Activated naive CD8-positive, alpha-beta T cell treated with anti-CD3 and anti-CD28 coated beads, Interleukin-2, amount 10 ng/mL, durations not matched to agents 7 days and 5 days (primary cell): ENCODE measurements at regions not wholly inside any gene's neighbourhood (a gene's known extent, or its start where the extent isn't known, plus 50 kb on each side); places are given as distances from the start of the nearest gene placed in this dataset.
"Not testable (repeated sequence)": the region's sequence is repeated elsewhere in the genome, so short reads cannot be mapped to it uniquely, and the experiment has no call there.

Experiments used
- ATAC-seq: fragments of 150-1000 bp; cut with Tn5 transposase; one replicate; pipeline ENCODE4 v1.10.0; 2021; ENCODE audit warnings: low read depth, moderate library complexity
- POLR2A ChIA-PET: fragments of 350-600 bp; sonication (Branson Sonifier 250); formaldehyde crosslinking; loops from one replicate; lab custom pipeline; 2021; ENCODE audit warnings: antibody characterized with exemption; lab: Charles Lee
- DNase-seq: peaks from one replicate; pipeline ENCODE4 v3.0.0; 2021
- H3K27ac Mint-ChIP-seq: one replicate; pipeline ENCODE4 v1.8.0; 2022; ENCODE audit warnings: mild to moderate bottlenecking, mixed read lengths
- H3K27me3 Mint-ChIP-seq: one replicate; pipeline ENCODE4 v1.8.0; 2022; ENCODE audit warnings: mild to moderate bottlenecking, moderate library complexity, mixed read lengths
- H3K36me3 Mint-ChIP-seq: one replicate; pipeline ENCODE4 v1.8.0; 2021; ENCODE audit warnings: mild to moderate bottlenecking, mixed read lengths
- H3K4me1 Mint-ChIP-seq: one replicate; pipeline ENCODE4 v1.8.0; 2021; ENCODE audit warnings: mixed read lengths
- H3K4me3 Mint-ChIP-seq: one replicate; pipeline ENCODE4 v1.8.0; 2022; ENCODE audit warnings: mild to moderate bottlenecking, moderate library complexity, mixed read lengths
- H3K9me3 Mint-ChIP-seq: one replicate; pipeline ENCODE4 v1.8.0; 2021; ENCODE audit warnings: mixed read lengths

- ATAC-seq (no peak), DNase-seq (no peak)
- Mint-ChIP-seq H3K36me3 (no peaks in the 10 kb centered on the region), H3K27me3 (peaks cover 13% of the 10 kb centered on the region), H3K27ac (no peak overlapping the region), H3K4me3 (no peak overlapping the region), H3K4me1 (peaks cover 4% of the 10 kb centered on the region), H3K9me3 (no peaks in the 10 kb centered on the region)
- POLR2A ChIA-PET = no interaction called here
Measured at GRCh38 chr3:152669560-152669959, 165.4 kb upstream of the P2RY1 start.

DNA sequence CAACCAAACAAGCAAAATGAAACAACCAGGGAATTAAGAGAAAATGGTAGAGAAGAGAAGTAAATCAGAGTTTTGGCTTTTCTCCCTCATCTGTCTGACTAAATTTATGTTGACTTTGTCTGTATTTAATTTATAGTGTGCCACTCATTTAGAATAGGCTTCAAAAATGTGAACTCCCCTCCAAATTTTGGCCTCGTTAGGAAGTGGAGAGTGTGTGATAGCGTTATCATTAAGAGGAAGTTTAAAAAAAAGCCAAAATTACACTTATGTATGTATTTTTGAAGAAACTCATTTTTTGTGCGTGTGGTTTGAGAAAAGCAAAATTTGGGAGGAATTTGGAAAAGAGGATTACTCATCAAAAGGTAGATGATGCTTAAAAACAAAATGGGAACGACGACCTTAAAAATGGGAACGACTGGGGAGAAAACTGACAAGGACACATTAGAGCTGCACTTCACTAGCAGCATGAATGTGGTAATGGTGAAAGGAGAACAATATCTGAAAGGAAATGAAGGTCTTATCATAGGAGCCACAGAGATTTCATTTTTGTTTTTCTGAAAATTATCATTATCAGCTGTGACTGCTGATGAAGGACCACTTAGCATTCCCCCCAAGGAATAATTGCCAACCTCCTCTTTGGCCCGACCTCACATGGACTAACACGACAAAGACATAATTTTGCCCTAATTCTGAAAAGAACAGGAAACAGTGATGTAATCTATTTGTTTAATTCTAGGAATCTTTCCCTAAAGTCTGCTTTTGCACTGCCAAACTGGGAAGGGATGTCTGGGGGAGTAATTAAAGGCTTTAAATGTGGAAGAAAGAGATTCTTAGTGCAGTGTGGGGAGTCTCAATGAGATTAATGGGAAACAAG, 163.2 kb upstream of the P2RY1 start:
- ATAC-seq (no peak), DNase-seq (no peak)
- H3K36me3 Mint-ChIP-seq = no peaks in the 10 kb centered on the region
- H3K9me3 Mint-ChIP-seq = no peaks in the 10 kb centered on the region
- peaks cover 19% of the 10 kb centered on the region for H3K27me3 Mint-ChIP-seq
- H3K4me3 Mint-ChIP-seq = no peak overlapping the region
- no peak overlapping the region for H3K27ac Mint-ChIP-seq
- H3K4me1 Mint-ChIP-seq = no peaks in the 10 kb centered on the region
- POLR2A ChIA-PET = no interaction called here

GRCh38 chr3:152672320-152672649, 162.6 kb upstream of the P2RY1 start:
- Mint-ChIP-seq H3K4me1 (no peaks in the 10 kb centered on the region), H3K36me3 (no peaks in the 10 kb centered on the region), H3K4me3 (no peak overlapping the region), H3K27ac (no peak overlapping the region), H3K9me3 (no peaks in the 10 kb centered on the region), H3K27me3 (peaks cover 19% of the 10 kb centered on the region)
- POLR2A ChIA-PET = no interaction called here
- ATAC-seq = no peak
- no peak for DNase-seq

GRCh38 chr3:152676810-152677379, 158.0 kb upstream of the P2RY1 start:
- Mint-ChIP-seq H3K27me3 (peaks cover 15% of the 10 kb centered on the region), H3K9me3 (no peaks in the 10 kb centered on the region), H3K4me3 (no peak overlapping the region), H3K36me3 (no peaks in the 10 kb centered on the region), H3K27ac (no peak overlapping the region), H3K4me1 (no peaks in the 10 kb centered on the region)
- DNase-seq (no peak), ATAC-seq (no peak)
- POLR2A ChIA-PET = no interaction called here

- Mint-ChIP-seq H3K36me3 (no peaks in the 10 kb centered on the region), H3K27me3 (peaks cover 15% of the 10 kb centered on the region), H3K9me3 (no peaks in the 10 kb centered on the region), H3K4me3 (no peak overlapping the region), H3K4me1 (no peaks in the 10 kb centered on the region), H3K27ac (no peak overlapping the region)
- no peak for ATAC-seq
- POLR2A ChIA-PET = no interaction called here
- no peak for DNase-seq
Measured at GRCh38 chr3:152677491-152677890, 157.4 kb upstream of the P2RY1 start.

GRCh38 chr3:152682477-152682876, 152.5 kb upstream of the P2RY1 start:
- Mint-ChIP-seq H3K9me3 (no peaks in the 10 kb centered on the region), H3K27ac (no peak overlapping the region), H3K4me1 (no peaks in the 10 kb centered on the region), H3K36me3 (no peaks in the 10 kb centered on the region), H3K4me3 (no peak overlapping the region), H3K27me3 (peaks cover 4% of the 10 kb centered on the region)
- POLR2A ChIA-PET = no interaction called here
- ATAC-seq (no peak), DNase-seq (no peak)

DNA sequence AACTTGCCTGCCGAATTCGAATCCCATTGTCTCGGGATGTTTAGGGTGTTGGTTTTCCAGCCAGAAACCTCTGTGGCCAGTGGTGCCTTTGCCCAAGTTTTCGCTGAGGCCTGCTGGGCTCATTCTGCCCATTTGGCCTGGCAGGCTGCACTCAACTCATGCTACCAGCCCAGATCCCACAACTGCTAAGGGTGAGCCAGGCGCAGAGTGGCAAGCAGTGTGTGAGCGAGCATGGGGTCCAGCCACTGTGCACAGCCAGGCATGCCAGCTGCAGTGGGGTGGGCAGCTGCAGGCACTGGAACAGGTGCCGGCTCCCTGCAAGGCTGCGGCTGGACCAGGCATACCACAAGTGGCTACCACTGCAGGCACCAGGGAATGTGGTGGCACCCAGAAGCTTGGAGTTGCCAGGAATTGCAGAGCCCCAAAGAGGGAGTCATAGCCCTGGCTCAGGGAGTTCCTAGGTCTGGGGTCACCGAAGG, 151.4 kb upstream of the P2RY1 start:
- POLR2A ChIA-PET = no interaction called here
- Mint-ChIP-seq H3K4me1 (no peaks in the 10 kb centered on the region), H3K27ac (no peak overlapping the region), H3K4me3 (no peak overlapping the region), H3K36me3 (no peaks in the 10 kb centered on the region), H3K27me3 (peaks cover 2% of the 10 kb centered on the region), H3K9me3 (no peaks in the 10 kb centered on the region)
- DNase-seq (no peak), ATAC-seq (no peak)

GRCh38 chr3:152684279-152684678, 150.7 kb upstream of the P2RY1 start:
- Mint-ChIP-seq H3K27ac (no peak overlapping the region), H3K27me3 (peaks cover 4% of the 10 kb centered on the region), H3K36me3 (no peaks in the 10 kb centered on the region), H3K4me3 (no peak overlapping the region), H3K4me1 (no peaks in the 10 kb centered on the region), H3K9me3 (no peaks in the 10 kb centered on the region)
- POLR2A ChIA-PET = no interaction called here
- ATAC-seq (no peak), DNase-seq (no peak)

GRCh38 chr3:152688313-152688712, 146.6 kb upstream of the P2RY1 start:
- no peaks in the 10 kb centered on the region for H3K36me3 Mint-ChIP-seq
- H3K9me3 Mint-ChIP-seq = peaks cover 3% of the 10 kb centered on the region
- ATAC-seq (no peak), DNase-seq (no peak)
- no peak overlapping the region for H3K4me3 Mint-ChIP-seq
- no peak overlapping the region for H3K27ac Mint-ChIP-seq
- peaks cover 7% of the 10 kb centered on the region for H3K27me3 Mint-ChIP-seq
- peaks cover 3% of the 10 kb centered on the region for H3K4me1 Mint-ChIP-seq
- POLR2A ChIA-PET = no interaction called here

DNA sequence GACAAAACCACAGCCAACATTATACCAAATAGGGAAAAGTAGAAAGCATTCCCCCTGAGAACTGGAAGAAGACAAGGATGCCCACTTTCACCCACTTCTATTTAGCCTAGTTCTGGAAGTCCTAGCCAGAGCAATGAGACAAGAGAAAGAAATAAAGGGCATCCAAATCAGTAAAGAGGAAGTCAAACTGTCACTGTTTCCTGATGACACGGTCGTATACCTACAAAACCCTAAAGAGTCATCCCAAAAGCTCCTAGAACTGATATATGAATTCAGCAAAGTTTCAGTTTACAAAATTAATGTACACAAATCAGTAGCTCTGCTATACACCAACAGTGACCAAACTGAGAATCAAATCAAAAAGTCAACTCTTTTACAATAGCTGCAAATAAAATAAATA, 142.6 kb upstream of the P2RY1 start:
- H3K4me3 Mint-ChIP-seq, H3K9me3 Mint-ChIP-seq, H3K27me3 Mint-ChIP-seq, H3K36me3 Mint-ChIP-seq, POLR2A ChIA-PET, H3K27ac Mint-ChIP-seq, H3K4me1 Mint-ChIP-seq, ATAC-seq, DNase-seq: not testable (repeated sequence)

DNA sequence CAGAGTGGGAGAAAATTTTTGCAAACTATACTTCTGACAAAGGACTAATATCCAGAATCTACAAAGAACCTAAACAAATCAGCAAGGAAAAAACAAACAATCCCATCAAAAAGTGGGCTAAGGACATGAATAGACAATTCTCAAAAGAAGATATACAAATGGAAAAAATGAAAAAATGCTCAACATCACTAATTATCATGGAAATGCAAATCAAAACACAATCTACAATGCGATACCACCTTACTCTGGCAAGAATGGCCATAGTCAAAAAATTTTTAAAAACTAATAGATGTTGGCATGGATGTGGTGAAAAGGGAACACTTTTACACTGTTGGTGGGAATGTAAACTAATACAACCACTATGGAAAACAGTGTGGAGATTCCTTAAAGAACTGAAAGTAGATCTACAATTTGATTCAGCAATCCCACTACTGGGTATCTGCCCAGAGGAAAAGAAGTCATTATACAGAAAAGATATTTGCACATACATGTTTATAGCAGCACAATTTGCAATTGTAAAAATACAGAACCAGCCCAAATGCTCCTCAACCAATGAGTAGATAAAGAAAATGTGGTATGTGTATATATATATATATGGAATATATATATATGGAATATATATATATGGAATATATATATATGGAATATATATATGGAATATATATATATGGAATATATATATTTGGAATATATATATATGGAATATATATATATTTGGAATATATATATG, 141.2 kb upstream of the P2RY1 start:
- H3K36me3 Mint-ChIP-seq, POLR2A ChIA-PET, DNase-seq, H3K27me3 Mint-ChIP-seq, H3K27ac Mint-ChIP-seq, ATAC-seq, H3K4me3 Mint-ChIP-seq, H3K4me1 Mint-ChIP-seq, H3K9me3 Mint-ChIP-seq: not testable (repeated sequence)

DNA sequence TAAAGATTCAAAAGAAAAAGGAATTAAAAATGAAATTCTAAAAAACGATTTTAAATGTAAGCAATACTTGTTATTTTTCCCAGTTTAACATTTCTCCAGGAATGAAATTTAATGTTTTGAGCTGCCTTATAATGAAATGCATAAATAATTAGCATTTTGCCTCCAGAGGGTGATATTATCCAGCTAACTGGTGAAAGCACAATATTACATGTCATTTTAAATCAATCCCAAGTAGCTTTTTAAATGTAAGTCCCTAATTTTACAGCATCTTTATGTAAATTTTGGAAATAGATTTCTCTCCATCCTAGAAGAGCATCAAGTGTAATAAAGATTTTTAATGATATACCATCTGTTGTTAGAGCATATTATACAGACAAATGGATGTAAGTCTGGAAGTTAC, 139.1 kb upstream of the P2RY1 start:
- peaks cover 3% of the 10 kb centered on the region for H3K4me1 Mint-ChIP-seq

DNA sequence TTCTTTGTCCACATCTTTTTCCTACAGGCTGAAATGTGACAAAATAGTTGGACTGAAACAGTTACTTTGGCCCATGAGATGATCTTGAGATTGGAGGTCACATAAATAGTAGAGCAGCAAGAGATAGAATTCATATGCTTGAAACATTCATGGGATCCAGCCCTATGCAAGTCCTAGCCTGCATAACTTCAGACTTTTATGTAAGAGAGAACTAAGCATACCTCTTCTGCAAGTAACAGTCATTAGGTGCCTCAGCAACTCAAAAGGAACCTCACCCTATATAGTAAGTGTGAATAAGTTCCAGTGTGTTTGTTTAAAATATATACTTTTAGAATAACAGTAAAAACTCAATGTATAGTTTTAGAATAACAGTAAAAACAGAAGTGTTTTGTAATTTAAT, 138.0 kb upstream of the P2RY1 start:
- no peaks in the 10 kb centered on the region for H3K9me3 Mint-ChIP-seq
- no peaks in the 10 kb centered on the region for H3K36me3 Mint-ChIP-seq
- ATAC-seq = no peak
- peaks cover 3% of the 10 kb centered on the region for H3K27me3 Mint-ChIP-seq
- POLR2A ChIA-PET = no interaction called here
- H3K27ac Mint-ChIP-seq = no peak overlapping the region
- H3K4me1 Mint-ChIP-seq = peaks cover 2% of the 10 kb centered on the region
- no peak overlapping the region for H3K4me3 Mint-ChIP-seq
- DNase-seq = no peak

More for the DNA sequence above, 139.1 kb upstream of the P2RY1 start:
- POLR2A ChIA-PET = no interaction called here
- Mint-ChIP-seq H3K9me3 (no peaks in the 10 kb centered on the region), H3K36me3 (no peaks in the 10 kb centered on the region), H3K4me3 (no peak overlapping the region), H3K27ac (no peak overlapping the region), H3K27me3 (peaks cover 6% of the 10 kb centered on the region)
- DNase-seq (no peak), ATAC-seq (no peak)
